HG02840 (cell line): ENCODE measurements at regions not wholly inside any gene's neighbourhood (a gene's known extent, or its start where the extent isn't known, plus 50 kb on each side); places are given as distances from the start of the nearest gene placed in this dataset.

Experiments
- ATAC-seq: cut with Tn5 transposase; IDR thresholded peaks from one replicate; pipeline ENCODE4 v1.9.1; 2021; ENCODE audit warnings: mild to moderate bottlenecking, moderate library complexity, moderate number of reproducible peaks; ENCODE audit not compliant: unreplicated experiment, low FRiP score

GRCh38 chrX:148354916-148355315 lies 145.5 kb upstream of the AFF2 start:
- ATAC-seq = no peak

GRCh38 chrX:148361641-148362040 lies 138.8 kb upstream of the AFF2 start:
- ATAC-seq = no peak

- ATAC-seq = no peak
These were observed 136.8 kb upstream of the AFF2 start for GRCh38 chrX:148363471-148364235.

- ATAC-seq = no peak
These were observed 135.2 kb upstream of the AFF2 start for GRCh38 chrX:148365233-148365632.

DNA sequence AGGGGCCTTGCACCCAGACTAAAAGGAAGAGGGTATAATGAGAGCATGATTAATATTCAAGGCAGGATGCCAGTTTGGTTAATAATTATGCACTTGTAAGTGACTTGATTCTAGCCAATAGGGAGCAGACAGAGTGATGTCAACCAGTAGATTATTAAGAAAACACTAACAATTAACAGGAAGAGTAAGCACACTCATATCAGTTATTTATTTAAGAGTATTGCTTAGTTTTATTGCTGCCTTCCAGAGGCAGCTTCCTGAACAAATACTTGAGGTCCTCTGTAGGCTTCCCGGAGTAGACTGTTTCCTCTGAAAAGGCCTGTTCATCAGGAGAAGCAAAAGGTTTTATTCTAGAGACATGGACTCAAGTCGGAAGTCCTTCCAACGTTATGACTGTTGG lies 129.1 kb upstream of the AFF2 start:
- no peak for ATAC-seq

DNA sequence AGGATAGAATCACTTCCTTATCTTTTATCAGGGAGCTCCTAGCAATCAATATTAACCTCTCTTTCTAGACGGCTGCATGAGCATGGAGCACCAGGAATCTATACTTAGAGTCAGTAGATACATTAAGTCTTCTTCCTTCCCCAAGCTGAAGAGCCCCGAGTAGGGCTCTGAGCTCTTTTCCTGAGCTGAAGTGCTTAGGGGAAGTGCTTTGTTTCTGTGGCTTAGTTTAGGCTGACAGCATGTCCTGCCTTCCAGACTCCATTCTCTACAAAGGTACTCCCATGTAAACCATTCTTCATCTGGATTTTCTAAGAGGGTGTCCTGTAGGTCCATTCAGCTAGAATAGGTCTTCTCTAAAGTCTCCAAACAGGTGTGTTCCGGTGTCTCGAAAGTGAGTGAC lies 127.5 kb upstream of the AFF2 start:
- ATAC-seq = no peak

GRCh38 chrX:148376342-148376741 lies 124.1 kb upstream of the AFF2 start:
- no peak for ATAC-seq

GRCh38 chrX:148380107-148380506 lies 120.3 kb upstream of the AFF2 start:
- peak; percentile 3 for ATAC-seq

- peak; percentile 93 for ATAC-seq
These were observed 119.5 kb upstream of the AFF2 start for GRCh38 chrX:148380650-148381561.

DNA sequence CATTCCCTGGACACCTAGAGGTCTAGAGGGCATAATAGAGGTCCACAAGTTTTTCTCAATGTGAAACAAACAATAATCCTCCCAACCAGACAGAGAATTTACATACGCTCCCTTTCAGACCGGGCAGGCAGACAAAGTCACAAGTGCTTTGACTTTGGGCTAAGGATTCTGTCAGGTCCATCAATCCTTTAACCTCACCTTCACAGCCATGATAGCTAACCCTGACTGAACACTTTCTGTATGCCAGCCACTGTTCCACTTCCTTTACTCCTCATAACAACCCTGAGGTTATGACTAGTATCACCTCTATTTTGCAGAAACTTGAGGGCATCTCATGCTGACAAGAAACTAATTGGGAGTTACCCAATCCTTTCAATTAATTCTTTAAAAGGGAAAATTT lies 118.8 kb upstream of the AFF2 start:
- ATAC-seq = peak; percentile 30

GRCh38 chrX:148382983-148383382 lies 117.4 kb upstream of the AFF2 start:
- no peak for ATAC-seq

- ATAC-seq = no peak
These were observed 114.9 kb upstream of the AFF2 start for GRCh38 chrX:148385471-148385870.

DNA sequence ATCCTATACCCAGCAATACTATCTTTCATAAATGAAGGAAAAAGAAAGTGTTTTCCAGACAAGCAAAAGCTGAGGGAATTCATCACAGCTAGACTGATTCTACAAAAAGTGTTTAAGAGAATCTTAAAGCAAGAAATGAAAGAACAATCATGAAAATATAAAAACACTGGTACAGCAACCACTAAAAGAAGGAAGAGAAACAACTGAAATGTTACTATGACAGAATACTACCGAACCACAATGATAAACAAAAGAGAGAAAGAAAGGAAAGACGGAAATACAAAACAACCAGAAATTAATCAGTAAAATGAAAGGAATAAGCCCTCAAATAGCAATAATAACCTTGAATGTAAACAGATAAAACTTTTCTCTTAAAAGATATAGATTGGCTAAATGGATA lies 110.8 kb upstream of the AFF2 start:
- ATAC-seq = no peak

DNA sequence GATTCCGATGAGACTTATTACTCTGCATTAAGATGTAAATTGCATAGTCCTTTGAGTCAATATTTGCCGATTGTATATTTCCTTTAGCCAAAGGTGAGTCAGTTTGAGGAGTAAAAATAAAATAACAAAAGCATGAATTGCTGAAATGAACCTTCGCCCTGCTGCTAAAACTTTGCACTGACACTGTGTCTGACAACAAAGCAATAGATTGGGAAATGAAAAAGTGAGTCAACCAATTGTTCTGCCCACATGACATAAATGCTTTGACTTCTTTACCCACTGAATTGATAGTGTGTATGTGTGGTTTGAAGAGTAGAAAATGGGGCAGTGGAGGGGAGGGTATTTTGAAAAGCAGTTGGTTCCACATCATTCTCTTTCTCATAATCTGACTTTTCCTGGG lies 88.4 kb upstream of the AFF2 start:
- ATAC-seq = no peak

DNA sequence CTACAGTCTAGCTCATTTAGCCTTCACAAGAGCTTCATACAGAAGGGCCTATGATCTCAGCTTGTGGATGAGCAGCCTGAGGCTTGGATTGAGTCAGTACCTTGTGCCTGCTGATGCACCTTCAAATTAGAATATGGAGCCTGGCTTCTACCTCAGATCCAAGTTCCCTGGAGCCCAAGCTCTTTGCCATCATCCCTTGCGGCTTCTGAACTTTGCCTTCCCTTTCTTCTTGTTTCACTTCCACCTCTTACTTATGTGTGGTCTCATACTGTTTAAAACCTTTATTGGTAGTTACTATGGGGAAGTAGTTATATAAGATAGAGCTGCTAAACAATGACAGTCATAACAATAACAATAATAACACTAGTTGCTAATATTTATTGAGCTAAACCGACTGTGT lies 84.3 kb upstream of the AFF2 start:
- ATAC-seq = no peak

- ATAC-seq = no peak
These were observed 83.5 kb upstream of the AFF2 start for GRCh38 chrX:148416931-148417330.

- no peak for ATAC-seq
These were observed 82.5 kb upstream of the AFF2 start for GRCh38 chrX:148417934-148418333.

DNA sequence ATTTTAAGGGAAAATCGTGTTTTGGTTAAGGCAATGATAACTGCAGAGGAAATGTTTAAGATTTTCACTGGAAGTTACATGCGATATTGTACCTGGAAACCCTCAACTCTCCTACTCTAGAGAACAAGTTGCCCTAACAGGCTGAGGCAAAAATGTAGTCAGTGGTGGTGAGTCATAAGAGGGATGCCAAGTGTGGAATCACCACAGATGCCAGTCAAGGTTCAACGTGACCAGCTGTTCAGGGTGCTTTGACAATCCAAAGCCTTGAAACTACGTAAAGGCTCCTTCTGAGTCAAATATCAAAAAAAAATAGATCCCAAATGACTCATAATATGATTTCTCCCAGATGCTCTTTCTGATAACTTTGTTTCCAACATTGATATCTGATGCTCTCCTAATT lies 77.9 kb upstream of the AFF2 start:
- ATAC-seq = no peak

DNA sequence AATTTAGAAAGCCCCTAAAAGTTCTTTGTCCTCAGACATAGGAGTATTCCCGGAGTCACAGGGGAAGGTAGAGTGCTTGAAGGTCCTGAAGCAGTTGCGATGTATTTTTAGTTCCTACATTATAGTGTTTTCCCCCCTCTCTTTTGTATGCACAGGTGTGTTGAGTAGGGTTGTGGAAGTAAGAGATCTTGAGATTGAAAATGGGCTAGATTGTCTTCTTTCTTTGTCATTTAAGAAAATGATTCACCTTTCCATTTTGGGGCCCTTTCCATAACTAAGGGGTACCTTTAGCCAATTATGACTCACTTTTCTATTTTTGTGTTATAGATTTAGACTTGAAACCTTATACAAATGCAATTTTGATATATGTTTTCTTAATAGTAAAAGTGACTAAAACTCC lies 75.8 kb upstream of the AFF2 start:
- ATAC-seq = no peak

GRCh38 chrX:148426467-148426866 lies 74.0 kb upstream of the AFF2 start:
- ATAC-seq = no peak

- ATAC-seq = no peak
These were observed 59.0 kb upstream of the AFF2 start for GRCh38 chrX:148441387-148441786.

GRCh38 chrX:148443216-148443615 lies 57.2 kb upstream of the AFF2 start:
- no peak for ATAC-seq
